ACC112 (cell line): ENCODE measurements at regions not wholly inside any gene's neighbourhood (a gene's known extent, or its start where the extent isn't known, plus 50 kb on each side); places are given as distances from the start of the nearest gene placed in this dataset.
"Not testable (repeated sequence)": the region's sequence is repeated elsewhere in the genome, so short reads cannot be mapped to it uniquely, and the experiment has no call there.

ENCODE experiments used
- H2AFZ ChIP-seq: fragments of 200-600 bp; sonication (generic); one replicate; pipeline ENCODE4 v1.6.0; 2017; ENCODE audit warnings: antibody characterized with exemption, low read length; ENCODE audit not compliant: unreplicated experiment
- H3K27ac ChIP-seq: fragments of 200-600 bp; sonication (generic); 2 replicates; pipeline ENCODE4 v1.5.1; 2014; ENCODE audit warnings: low read depth, mild to moderate bottlenecking, antibody characterized with exemption, low read length, moderate library complexity
- H3K27me3 ChIP-seq: fragments of 200-600 bp; sonication (generic); 2 replicates; pipeline ENCODE4 v1.6.1; 2014; ENCODE audit warnings: mild to moderate bottlenecking, antibody characterized with exemption, low read length, moderate library complexity, mixed read lengths; ENCODE audit not compliant: insufficient read depth
- H3K36me3 ChIP-seq: fragments of 200-600 bp; sonication (generic); 2 replicates; pipeline ENCODE4 v1.6.1; 2016; ENCODE audit warnings: mild to moderate bottlenecking, antibody characterized with exemption, low read length, moderate library complexity, mixed read lengths; ENCODE audit not compliant: insufficient read depth
- H3K4me1 ChIP-seq: fragments of 200-600 bp; sonication (generic); one replicate; pipeline ENCODE4 v1.6.1; 2016; ENCODE audit warnings: low read length, mixed read lengths; ENCODE audit not compliant: insufficient read depth, unreplicated experiment, control insufficient read depth
- H3K4me3 ChIP-seq: fragments of 200-600 bp; sonication (generic); 2 replicates; pipeline ENCODE4 v1.5.1; 2014; ENCODE audit warnings: mild to moderate bottlenecking, low read depth, low read length
- H3K79me2 ChIP-seq: fragments of 200-600 bp; sonication (generic); one replicate; pipeline ENCODE4 v1.6.0; 2016; ENCODE audit warnings: low read length; ENCODE audit not compliant: control insufficient read depth, unreplicated experiment, insufficient read depth

- Histone ChIP-seq H3K27ac (no peak overlapping the region), H3K79me2 (no peaks in the 10 kb centered on the region), H3K36me3 (no peaks in the 10 kb centered on the region), H3K27me3 (no peaks in the 10 kb centered on the region), H2AFZ (no peak overlapping the region), H3K4me1 (no peaks in the 10 kb centered on the region), H3K4me3 (no peak overlapping the region)
Measured at GRCh38 chr21:14742119-14742518, 196.0 kb upstream of the SAMSN1 start.

GRCh38 chr21:14741256-14741655, 195.1 kb upstream of the SAMSN1 start:
- Histone ChIP-seq H2AFZ (no peak overlapping the region), H3K79me2 (no peaks in the 10 kb centered on the region), H3K27me3 (no peaks in the 10 kb centered on the region), H3K4me1 (no peaks in the 10 kb centered on the region), H3K4me3 (no peak overlapping the region), H3K36me3 (no peaks in the 10 kb centered on the region), H3K27ac (no peak overlapping the region)

GRCh38 chr21:14740692-14741091, 194.6 kb upstream of the SAMSN1 start:
- Histone ChIP-seq H3K36me3 (no peaks in the 10 kb centered on the region), H3K4me3 (no peak overlapping the region), H3K79me2 (no peaks in the 10 kb centered on the region), H3K27me3 (no peaks in the 10 kb centered on the region), H2AFZ (no peak overlapping the region), H3K27ac (no peak overlapping the region), H3K4me1 (no peaks in the 10 kb centered on the region)

GRCh38 chr21:14740116-14740515, 194.0 kb upstream of the SAMSN1 start:
- Histone ChIP-seq H3K4me3 (no peak overlapping the region), H3K27ac (no peak overlapping the region), H2AFZ (no peak overlapping the region), H3K4me1 (no peaks in the 10 kb centered on the region), H3K79me2 (no peaks in the 10 kb centered on the region), H3K36me3 (no peaks in the 10 kb centered on the region), H3K27me3 (no peaks in the 10 kb centered on the region)

- Histone ChIP-seq H3K36me3 (no peaks in the 10 kb centered on the region), H3K4me1 (no peaks in the 10 kb centered on the region), H3K4me3 (no peak overlapping the region), H3K27ac (no peak overlapping the region), H3K27me3 (no peaks in the 10 kb centered on the region), H2AFZ (no peak overlapping the region), H3K79me2 (no peaks in the 10 kb centered on the region)
Measured at GRCh38 chr21:14739590-14739989, 193.5 kb upstream of the SAMSN1 start.

GRCh38 chr21:14738576-14738975, 192.5 kb upstream of the SAMSN1 start:
- H2AFZ ChIP-seq, H3K27me3 ChIP-seq, H3K79me2 ChIP-seq, H3K4me3 ChIP-seq, H3K4me1 ChIP-seq, H3K27ac ChIP-seq, H3K36me3 ChIP-seq: not testable (repeated sequence)

- Histone ChIP-seq H3K36me3 (no peaks in the 10 kb centered on the region), H3K79me2 (no peaks in the 10 kb centered on the region), H2AFZ (no peak overlapping the region), H3K4me3 (no peak overlapping the region), H3K4me1 (no peaks in the 10 kb centered on the region), H3K27ac (no peak overlapping the region), H3K27me3 (no peaks in the 10 kb centered on the region)
Measured at GRCh38 chr21:14737922-14738321, 191.8 kb upstream of the SAMSN1 start.

- Histone ChIP-seq H3K4me1 (no peaks in the 10 kb centered on the region), H3K4me3 (no peak overlapping the region), H3K36me3 (no peaks in the 10 kb centered on the region), H3K27me3 (no peaks in the 10 kb centered on the region), H2AFZ (no peak overlapping the region), H3K27ac (no peak overlapping the region), H3K79me2 (no peaks in the 10 kb centered on the region)
Measured at GRCh38 chr21:14737284-14737691, 191.2 kb upstream of the SAMSN1 start.

- H3K79me2 ChIP-seq = no peaks in the 10 kb centered on the region
- no peaks in the 10 kb centered on the region for H3K27me3 ChIP-seq
- H3K36me3 ChIP-seq = no peaks in the 10 kb centered on the region
- H3K4me3 ChIP-seq = no peak overlapping the region
- no peak overlapping the region for H3K27ac ChIP-seq
- H2AFZ ChIP-seq = no peak overlapping the region
- H3K4me1 ChIP-seq = no peaks in the 10 kb centered on the region
Measured at GRCh38 chr21:14736672-14737071, 190.6 kb upstream of the SAMSN1 start.

- Histone ChIP-seq H3K27me3 (no peaks in the 10 kb centered on the region), H3K79me2 (no peaks in the 10 kb centered on the region), H3K36me3 (no peaks in the 10 kb centered on the region), H2AFZ (no peak overlapping the region), H3K4me3 (no peak overlapping the region), H3K27ac (no peak overlapping the region), H3K4me1 (no peaks in the 10 kb centered on the region)
Measured at GRCh38 chr21:14736162-14736561, 190.0 kb upstream of the SAMSN1 start.

GRCh38 chr21:14734833-14735232, 188.7 kb upstream of the SAMSN1 start:
- H3K4me3 ChIP-seq = no peak overlapping the region
- no peaks in the 10 kb centered on the region for H3K27me3 ChIP-seq
- no peaks in the 10 kb centered on the region for H3K4me1 ChIP-seq
- H2AFZ ChIP-seq = no peak overlapping the region
- no peak overlapping the region for H3K27ac ChIP-seq
- no peaks in the 10 kb centered on the region for H3K79me2 ChIP-seq
- H3K36me3 ChIP-seq = no peaks in the 10 kb centered on the region

GRCh38 chr21:14734191-14734590, 188.1 kb upstream of the SAMSN1 start:
- H3K4me3 ChIP-seq = no peak overlapping the region
- H2AFZ ChIP-seq = no peak overlapping the region
- H3K27me3 ChIP-seq = no peaks in the 10 kb centered on the region

More at GRCh38 chr21:14734191-14734590, 188.1 kb upstream of the SAMSN1 start:
- Histone ChIP-seq H3K36me3 (no peaks in the 10 kb centered on the region), H3K4me1 (no peaks in the 10 kb centered on the region), H3K27ac (no peak overlapping the region), H3K79me2 (no peaks in the 10 kb centered on the region)
